Uterus (tissue), 2 donors: ENCODE measurements at regions not wholly inside any gene's neighbourhood (a gene's known extent, or its start where the extent isn't known, plus 50 kb on each side); places are given as distances from the start of the nearest gene placed in this dataset.

Experiments
- CTCF ChIP-seq, 4 experiments: fragments of 200-600 bp in 2 of 4; fragments of 450-650 bp in 2 of 4; sonication (generic) in 2 of 4; IDR thresholded peaks; one replicate each; pipeline ENCODE4 v1.5.1; 2016 to 2019; ENCODE audit warnings: antibody characterized with exemption in 4 of 4, mild to moderate bottlenecking in 2 of 4, moderate library complexity in 1 of 4
- POLR2A ChIP-seq, 2 donors: fragments of 450-650 bp; IDR thresholded peaks; one replicate each; pipeline ENCODE4 v1.6.1; 2016; ENCODE audit warnings: antibody characterized with exemption in 2 of 2, mild to moderate bottlenecking in 1 of 2, moderate library complexity in 1 of 2

GRCh38 chr2:37466533-37467222 is 122.2 kb downstream of the QPCT start:
- TF ChIP-seq POLR2A (IDR thresholded peaks at IDR 0.05) (no peak), CTCF (IDR thresholded peaks at IDR 0.05) (no peak)
